ENCODE measurements at regions not wholly inside any gene's neighbourhood (a gene's known extent, or its start where the extent isn't known, plus 50 kb on each side); places are given as distances from the start of the nearest gene placed in this dataset.

GRCh38 chr2:133840761-133841160 lies 272.5 kb upstream of the NCKAP5 start:
- Histone ChIP-seq H3K4me3 (no peak overlapping the region), H3K27ac (no peak overlapping the region)
- no peak for TF ChIP-seq CTCF (IDR thresholded peaks at IDR 0.05)
- DNase-seq (ENCODE audit: low spot score) = peak; percentile 29

DNA sequence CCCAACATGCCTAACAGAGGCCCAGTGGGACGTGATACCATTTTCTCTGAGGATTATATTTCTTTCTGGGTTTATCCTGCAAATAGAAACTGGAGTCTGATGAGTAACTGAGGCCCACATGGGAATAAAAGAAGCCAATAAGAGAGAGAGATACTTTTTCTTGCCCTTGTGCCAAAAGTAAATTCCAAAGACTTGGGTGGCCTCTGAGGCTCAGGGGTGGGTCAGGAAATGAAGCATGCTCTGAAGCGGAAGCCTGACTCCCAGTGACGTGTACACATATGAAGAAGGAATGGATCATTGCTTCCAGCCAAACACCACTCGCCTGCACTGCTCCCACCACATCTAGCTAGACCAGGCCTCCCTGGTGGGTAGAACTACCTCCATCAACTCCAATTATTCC lies 273.6 kb upstream of the NCKAP5 start:
- peak; percentile 47 for DNase-seq (ENCODE audit: low spot score)
- TF ChIP-seq CTCF (IDR thresholded peaks at IDR 0.05) = no peak
- H3K4me3 ChIP-seq = no peak overlapping the region
- H3K27ac ChIP-seq = no peak overlapping the region

- Histone ChIP-seq H3K27ac (peak overlapping the region in 1 of 2 donors; percentile 0), H3K4me3 (no peak overlapping the region)
- no peak for TF ChIP-seq CTCF (IDR thresholded peaks at IDR 0.05)
- peak; percentile 53 for DNase-seq (ENCODE audit: low spot score)
Observed at GRCh38 chr2:133842446-133842845, 274.2 kb upstream of the NCKAP5 start.

DNA sequence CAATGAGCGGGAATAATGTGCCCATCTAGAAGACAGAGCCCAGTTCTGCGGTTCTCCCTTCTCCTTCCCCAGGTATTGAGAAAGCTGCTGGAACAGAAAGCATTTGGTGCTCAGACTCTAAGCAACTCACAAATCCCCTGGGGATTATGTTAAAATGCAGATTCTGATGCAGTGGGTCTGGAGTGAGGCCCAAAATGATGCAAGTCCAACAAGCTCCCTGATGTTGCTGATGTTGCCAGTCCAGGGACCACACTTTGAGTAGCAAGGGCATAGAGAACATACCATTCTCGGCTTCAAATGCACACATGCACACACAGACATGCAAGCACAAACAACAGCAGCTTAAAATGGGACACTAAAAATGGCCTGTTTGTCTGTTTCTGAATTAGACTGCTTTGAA lies 274.8 kb upstream of the NCKAP5 start:
- H3K4me3 ChIP-seq = no peak overlapping the region
- no peak overlapping the region for H3K27ac ChIP-seq
- peak; percentile 8 for DNase-seq (ENCODE audit: low spot score)
- TF ChIP-seq CTCF (IDR thresholded peaks at IDR 0.05) = no peak

DNA sequence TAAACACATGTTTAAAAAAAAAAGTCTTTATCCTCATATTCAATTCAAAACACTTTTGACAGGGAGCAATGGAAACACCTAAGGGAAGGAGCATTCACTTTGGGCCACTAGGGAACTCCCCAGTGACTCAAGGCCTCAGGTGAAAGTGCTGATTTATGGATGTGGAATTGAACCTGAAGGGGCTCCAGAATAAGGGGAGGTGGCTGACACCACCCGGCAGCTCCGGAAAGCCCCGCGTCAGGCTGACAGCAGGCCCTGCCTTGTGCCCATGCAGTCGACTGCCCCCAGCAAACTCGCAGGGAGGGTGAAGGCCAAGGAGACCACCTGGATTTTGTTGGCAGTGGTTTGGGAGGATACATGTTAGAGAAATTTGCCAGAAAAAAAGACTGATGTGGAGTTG lies 275.3 kb upstream of the NCKAP5 start:
- peak; percentile 46 for DNase-seq (ENCODE audit: low spot score)
- no peak overlapping the region for H3K4me3 ChIP-seq
- TF ChIP-seq CTCF (IDR thresholded peaks at IDR 0.05) = no peak
- no peak overlapping the region for H3K27ac ChIP-seq

GRCh38 chr2:133844214-133844892 lies 276.1 kb upstream of the NCKAP5 start:
- DNase-seq (ENCODE audit: low spot score) = peak; percentile 72
- Histone ChIP-seq H3K27ac (no peak overlapping the region), H3K4me3 (no peak overlapping the region)
- peak; percentile 48 for TF ChIP-seq CTCF (IDR thresholded peaks at IDR 0.05)

- Histone ChIP-seq H3K4me3 (no peak overlapping the region), H3K27ac (no peak overlapping the region)
- no peak for TF ChIP-seq CTCF (IDR thresholded peaks at IDR 0.05)
- peak; percentile 58 for DNase-seq (ENCODE audit: low spot score)
Observed at GRCh38 chr2:133846476-133846875, 278.2 kb upstream of the NCKAP5 start.

Data from coronary artery (tissue), 2 donors.